Right ventricle myocardium inferior (tissue), 1 donor: ENCODE measurements at regions not wholly inside any gene's neighbourhood (a gene's known extent, or its start where the extent isn't known, plus 50 kb on each side); places are given as distances from the start of the nearest gene placed in this dataset.

Experiments
- ATAC-seq: fragments of 200-7000 bp; cut with Tn5 transposase; one replicate; pipeline ENCODE4 v1.9.1; 2020; ENCODE audit warnings: mild to moderate bottlenecking, moderate library complexity
- DNase-seq: peaks from one replicate; pipeline ENCODE4 v3.0.0; 2021; ENCODE audit errors: missing footprints
- intact Hi-C: fragments of 100-400 bp; cut with DNase I; formaldehyde crosslinking; loops from one replicate; pipeline ENCODE4 v1.11.0; 2022
- donor health status: DM: no; HTN: yes; CAD: no; lungs with severe emphysema.

GRCh38 chr6:74145931-74146330 lies 449.9 kb downstream of the CD109 start:
- DNase-seq (no peak), ATAC-seq (no peak)
- intact Hi-C loops: no loop called here

GRCh38 chr6:74137911-74138310 lies 441.9 kb downstream of the CD109 start:
- peak; percentile 26 for ATAC-seq
- DNase-seq: no peak
- intact Hi-C loops: no loop called here

GRCh38 chr6:74134327-74134726 lies 438.3 kb downstream of the CD109 start:
- no peak for ATAC-seq
- DNase-seq: no peak
- intact Hi-C loops: no loop called here

- DNase-seq: no peak
- ATAC-seq: no peak
- intact Hi-C loops: no loop called here
Observed at GRCh38 chr6:74133073-74133472, 437.1 kb downstream of the CD109 start.

GRCh38 chr6:74130641-74131040 lies 434.6 kb downstream of the CD109 start:
- DNase-seq (no peak), ATAC-seq (no peak)
- intact Hi-C loops: no loop called here

GRCh38 chr6:74128536-74128935 lies 432.5 kb downstream of the CD109 start:
- DNase-seq (no peak), ATAC-seq (no peak)
- intact Hi-C loops: no loop called here

- no peak for ATAC-seq
- DNase-seq: no peak
- intact Hi-C loops: no loop called here
Observed at GRCh38 chr6:74117113-74117512, 421.1 kb downstream of the CD109 start.

- DNase-seq: no peak
- ATAC-seq: no peak
Observed at GRCh38 chr6:74115674-74116073, 419.7 kb downstream of the CD109 start.

GRCh38 chr6:74114428-74114827 lies 418.4 kb downstream of the CD109 start:
- ATAC-seq (no peak), DNase-seq (no peak)
- intact Hi-C loops: no loop called here

More at GRCh38 chr6:74115674-74116073, 419.7 kb downstream of the CD109 start:
- intact Hi-C loops: no loop called here

- intact Hi-C loops: no loop called here
- ATAC-seq (no peak), DNase-seq (no peak)
Observed at GRCh38 chr6:74113901-74114300, 417.9 kb downstream of the CD109 start.

- intact Hi-C loops: no loop called here
- ATAC-seq: no peak
- DNase-seq: no peak
Observed at GRCh38 chr6:74103417-74103816, 407.4 kb downstream of the CD109 start.

GRCh38 chr6:74100719-74101287 lies 404.8 kb downstream of the CD109 start:
- ATAC-seq: no peak
- no peak for DNase-seq
- intact Hi-C loops: no loop called here

- ATAC-seq (no peak), DNase-seq (no peak)
- intact Hi-C loops: loop anchor here (10.0 kb wide), 1 partner anchor 1108 kb away; the partner anchor contains the start of gene COL12A1
Observed at GRCh38 chr6:74096329-74096728, 400.3 kb downstream of the CD109 start.

GRCh38 chr6:74093361-74093760 lies 397.4 kb downstream of the CD109 start:
- intact Hi-C loops: loop anchor here (10.0 kb wide), 1 partner anchor 1111 kb away; the partner anchor contains the start of gene COL12A1
- no peak for DNase-seq
- ATAC-seq: no peak

GRCh38 chr6:74091794-74092157 lies 395.8 kb downstream of the CD109 start:
- intact Hi-C loops: loop anchor here (2.0 to 10.0 kb wide), 2 partner anchors 483 to 1113 kb away; partner anchors contain the start of gene COL12A1
- DNase-seq (no peak), ATAC-seq (no peak)

GRCh38 chr6:74091136-74091793 lies 395.3 kb downstream of the CD109 start:
- ATAC-seq (peak; percentile 46), DNase-seq (no peak)
- intact Hi-C loops: loop anchor here (2.0 to 10.0 kb wide), 2 partner anchors 484 to 1114 kb away; partner anchors contain the start of gene COL12A1

GRCh38 chr6:74087899-74088298 lies 391.9 kb downstream of the CD109 start:
- DNase-seq: no peak
- ATAC-seq: no peak
- intact Hi-C loops: no loop called here

- intact Hi-C loops: no loop called here
- DNase-seq: no peak
- no peak for ATAC-seq
Observed at GRCh38 chr6:74075896-74076295, 379.9 kb downstream of the CD109 start.

GRCh38 chr6:74075323-74075722 lies 379.3 kb downstream of the CD109 start:
- DNase-seq: peak; percentile 66
- intact Hi-C loops: no loop called here
- peak; percentile 94 for ATAC-seq

- intact Hi-C loops: no loop called here
- ATAC-seq (peak; percentile 72), DNase-seq (no peak)
Observed at GRCh38 chr6:74074645-74075044, 378.6 kb downstream of the CD109 start.

- intact Hi-C loops: no loop called here
- no peak for ATAC-seq
- no peak for DNase-seq
Observed at GRCh38 chr6:74073999-74074398, 378.0 kb downstream of the CD109 start.
